Karpas-422 (cell line): ENCODE measurements at regions not wholly inside any gene's neighbourhood (a gene's known extent, or its start where the extent isn't known, plus 50 kb on each side); places are given as distances from the start of the nearest gene placed in this dataset.

ENCODE experiments used
- DNase-seq: peaks from one replicate; pipeline ENCODE4 v3.0.0-alpha.2; 2015
- H2AFZ ChIP-seq: fragments of 200-600 bp; sonication (generic); 2 replicates; pipeline ENCODE4 v1.6.1; 2014; ENCODE audit warnings: antibody characterized with exemption, low read length, mixed read lengths
- H3K27ac ChIP-seq: fragments of 200-600 bp; sonication (generic); 2 replicates; pipeline ENCODE4 v1.5.1; 2014; ENCODE audit warnings: mild to moderate bottlenecking, low read length, moderate library complexity
- H3K27me3 ChIP-seq: fragments of 200-600 bp; sonication (generic); 2 replicates; pipeline ENCODE4 v1.6.1; 2014; ENCODE audit warnings: low read length, mixed read lengths
- H3K36me3 ChIP-seq: fragments of 200-600 bp; sonication (generic); 2 replicates; pipeline ENCODE4 v1.6.1; 2014; ENCODE audit warnings: low read length, mixed read lengths; ENCODE audit not compliant: insufficient read depth
- H3K4me1 ChIP-seq: fragments of 200-600 bp; sonication (generic); 2 replicates; pipeline ENCODE4 v1.6.1; 2014; ENCODE audit warnings: mild to moderate bottlenecking, low read length, mixed read lengths
- H3K4me2 ChIP-seq: fragments of 200-600 bp; sonication (generic); 2 replicates; pipeline ENCODE4 v1.6.1; 2014; ENCODE audit warnings: low read length, low read depth, mild to moderate bottlenecking; ENCODE audit not compliant: poor library complexity, severe bottlenecking
- H3K4me3 ChIP-seq: fragments of 200-600 bp; sonication (generic); 2 replicates; pipeline ENCODE4 v1.5.1; 2014; ENCODE audit warnings: mild to moderate bottlenecking, antibody characterized with exemption, low read length, mixed read lengths
- H3K79me2 ChIP-seq: fragments of 200-600 bp; sonication (generic); 2 replicates; pipeline ENCODE4 v1.6.1; 2014; ENCODE audit warnings: mild to moderate bottlenecking, low read length, mixed read lengths
- H3K9ac ChIP-seq: fragments of 200-600 bp; sonication (generic); 2 replicates; pipeline ENCODE4 v1.6.0; 2014; ENCODE audit warnings: low read length
- H3K9me2 ChIP-seq: fragments of 200-600 bp; sonication (generic), shearing (Covaris generic); replicated peaks from 2 replicates; pipeline ENCODE4 v1.6.0; 2014; ENCODE audit warnings: mild to moderate bottlenecking, low read length, moderate library complexity; ENCODE audit not compliant: insufficient read depth
- H3K9me3 ChIP-seq: fragments of 300-700, 200-600 bp; sonication (generic); 2 replicates; pipeline ENCODE4 v1.6.1; 2014; ENCODE audit warnings: low read length, mixed read lengths
- H4K20me1 ChIP-seq: fragments of 200-600 bp; sonication (generic); 2 replicates; pipeline ENCODE4 v1.6.1; 2014; ENCODE audit warnings: mild to moderate bottlenecking, antibody characterized with exemption, low read length, low read depth; ENCODE audit not compliant: insufficient read depth

GRCh38 chr6:10194816-10195672 lies 219.8 kb downstream of the TFAP2A start:
- Histone ChIP-seq H4K20me1 (no peaks in the 10 kb centered on the region), H3K79me2 (no peaks in the 10 kb centered on the region), H3K27ac (no peak overlapping the region), H2AFZ (no peak overlapping the region), H3K9ac (no peak overlapping the region), H3K4me1 (no peaks in the 10 kb centered on the region), H3K9me3 (no peaks in the 10 kb centered on the region), H3K4me2 (no peak overlapping the region), H3K9me2 (no peaks in the 10 kb centered on the region), H3K36me3 (no peaks in the 10 kb centered on the region), H3K4me3 (no peak overlapping the region), H3K27me3 (no peaks in the 10 kb centered on the region)
- DNase-seq = no peak

DNA sequence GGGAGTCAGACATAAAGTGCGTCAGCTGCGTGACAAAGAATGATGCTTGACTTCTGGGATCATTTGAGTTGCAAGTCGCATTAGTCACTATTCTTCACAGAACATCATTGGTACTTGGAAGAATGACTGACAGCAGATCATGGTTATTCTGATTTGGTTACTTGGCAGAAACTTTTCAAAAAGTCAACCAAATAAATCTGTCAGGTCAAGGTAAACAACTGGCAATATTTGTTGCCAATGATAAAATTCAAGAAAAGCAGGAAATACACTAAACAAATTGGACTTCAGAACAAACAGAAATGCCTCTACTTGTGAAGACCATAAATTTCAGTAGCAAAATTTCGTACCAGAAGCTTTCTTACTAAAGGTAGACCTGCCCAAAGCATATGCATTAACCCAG lies 221.6 kb downstream of the TFAP2A start:
- Histone ChIP-seq H3K36me3 (no peaks in the 10 kb centered on the region), H3K4me3 (no peak overlapping the region), H3K27ac (no peak overlapping the region), H3K4me1 (no peaks in the 10 kb centered on the region), H3K79me2 (no peaks in the 10 kb centered on the region), H3K9ac (no peak overlapping the region), H3K4me2 (no peak overlapping the region), H4K20me1 (no peaks in the 10 kb centered on the region), H3K9me2 (no peaks in the 10 kb centered on the region), H3K9me3 (no peaks in the 10 kb centered on the region), H2AFZ (no peak overlapping the region), H3K27me3 (no peaks in the 10 kb centered on the region)
- DNase-seq = no peak

- Histone ChIP-seq H3K36me3 (no peaks in the 10 kb centered on the region), H3K9ac (no peak overlapping the region), H3K79me2 (no peaks in the 10 kb centered on the region), H3K27ac (no peak overlapping the region), H3K4me1 (no peaks in the 10 kb centered on the region), H3K9me2 (no peaks in the 10 kb centered on the region), H4K20me1 (no peaks in the 10 kb centered on the region), H2AFZ (no peak overlapping the region), H3K9me3 (no peaks in the 10 kb centered on the region), H3K27me3 (no peaks in the 10 kb centered on the region), H3K4me3 (no peak overlapping the region), H3K4me2 (no peak overlapping the region)
- DNase-seq = no peak
Measured at GRCh38 chr6:10190042-10190441, 224.8 kb downstream of the TFAP2A start.

DNA sequence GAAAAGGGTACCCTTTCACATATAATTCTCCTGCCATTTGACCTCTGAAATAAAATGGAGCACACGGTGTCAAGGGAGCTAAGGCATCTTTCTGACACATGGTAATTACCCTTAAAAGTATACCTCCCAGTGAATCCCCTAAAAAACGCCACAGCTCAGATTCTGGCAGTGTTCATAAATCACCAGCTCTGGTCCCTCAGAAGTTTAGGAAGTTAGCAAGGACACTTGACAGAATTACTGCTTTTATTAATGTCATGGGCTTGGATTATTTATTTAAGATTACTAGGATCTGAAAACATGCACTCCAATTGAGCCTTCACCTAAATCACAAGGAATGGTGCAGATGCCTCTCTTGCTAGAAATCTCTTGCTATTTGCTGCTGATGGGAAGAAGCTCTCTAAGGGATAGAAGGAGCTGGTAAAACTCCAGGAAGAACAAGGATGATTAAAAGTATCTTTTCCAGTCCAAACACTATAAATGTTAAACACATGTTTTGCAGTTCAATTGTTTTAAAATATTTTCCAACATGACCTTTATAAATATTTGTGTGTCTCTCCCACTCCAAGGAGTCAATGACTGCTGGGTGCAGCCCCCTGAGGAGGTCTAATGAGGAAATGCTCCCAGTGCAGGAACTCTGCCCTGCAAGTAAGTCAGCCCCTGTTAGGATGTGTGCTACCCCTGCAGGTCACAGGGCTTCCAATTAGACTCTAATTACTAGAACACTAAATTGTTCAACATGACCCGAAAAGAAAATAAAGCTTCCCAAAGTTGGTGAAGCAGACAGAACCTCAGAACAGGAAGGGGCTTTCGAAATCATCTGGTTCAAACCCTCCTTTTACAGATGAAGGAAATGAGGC lies 230.3 kb downstream of the TFAP2A start:
- Histone ChIP-seq H3K79me2 (no peaks in the 10 kb centered on the region), H4K20me1 (no peaks in the 10 kb centered on the region), H3K9ac (no peak overlapping the region), H3K9me2 (no peaks in the 10 kb centered on the region), H3K4me1 (no peaks in the 10 kb centered on the region), H3K36me3 (no peaks in the 10 kb centered on the region), H3K27ac (no peak overlapping the region), H3K4me2 (no peak overlapping the region), H3K4me3 (no peak overlapping the region), H3K27me3 (no peaks in the 10 kb centered on the region), H3K9me3 (no peaks in the 10 kb centered on the region), H2AFZ (no peak overlapping the region)
- no peak for DNase-seq

GRCh38 chr6:10180138-10181074 lies 234.5 kb downstream of the TFAP2A start:
- no peak overlapping the region for H2AFZ ChIP-seq
- no peak overlapping the region for H3K4me2 ChIP-seq
- no peak overlapping the region for H3K27ac ChIP-seq
- no peaks in the 10 kb centered on the region for H3K4me1 ChIP-seq
- H3K9me3 ChIP-seq = no peaks in the 10 kb centered on the region
- H3K27me3 ChIP-seq = no peaks in the 10 kb centered on the region
- DNase-seq = no peak
- H3K4me3 ChIP-seq = no peak overlapping the region
- H3K9ac ChIP-seq = no peak overlapping the region
- H3K36me3 ChIP-seq = no peaks in the 10 kb centered on the region
- no peaks in the 10 kb centered on the region for H3K9me2 ChIP-seq
- no peaks in the 10 kb centered on the region for H4K20me1 ChIP-seq
- H3K79me2 ChIP-seq = no peaks in the 10 kb centered on the region

GRCh38 chr6:10177704-10178103 lies 237.2 kb downstream of the TFAP2A start:
- no peak overlapping the region for H3K4me3 ChIP-seq
- no peak overlapping the region for H3K4me2 ChIP-seq
- H3K36me3 ChIP-seq = no peaks in the 10 kb centered on the region
- H3K9me3 ChIP-seq = no peaks in the 10 kb centered on the region
- H3K9ac ChIP-seq = no peak overlapping the region
- no peaks in the 10 kb centered on the region for H3K9me2 ChIP-seq
- H2AFZ ChIP-seq = no peak overlapping the region
- H3K27me3 ChIP-seq = no peaks in the 10 kb centered on the region
- H3K79me2 ChIP-seq = no peaks in the 10 kb centered on the region
- DNase-seq = no peak
- no peaks in the 10 kb centered on the region for H4K20me1 ChIP-seq
- H3K4me1 ChIP-seq = no peaks in the 10 kb centered on the region
- no peak overlapping the region for H3K27ac ChIP-seq

DNA sequence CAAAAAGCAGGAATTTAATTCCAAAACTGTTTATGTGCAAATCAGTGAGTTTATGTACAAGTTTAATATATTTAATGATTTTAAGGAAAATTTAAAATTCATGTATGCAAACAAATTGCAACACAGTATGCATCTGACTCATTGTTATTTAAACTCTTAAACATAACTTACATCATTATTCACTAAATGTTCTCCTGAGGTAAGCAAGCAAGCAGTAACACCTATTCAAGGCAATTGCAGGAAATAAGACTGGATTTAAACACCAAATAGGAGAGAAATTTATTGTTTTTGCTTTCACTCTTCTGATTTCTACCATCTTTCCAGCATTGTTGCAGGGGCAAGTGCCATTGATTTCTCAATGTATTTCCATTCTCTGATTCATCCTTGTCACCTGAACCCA lies 239.5 kb downstream of the TFAP2A start:
- H3K9ac ChIP-seq = no peak overlapping the region
- no peak overlapping the region for H3K4me2 ChIP-seq
- no peaks in the 10 kb centered on the region for H3K9me2 ChIP-seq
- no peaks in the 10 kb centered on the region for H3K27me3 ChIP-seq
- H4K20me1 ChIP-seq = no peaks in the 10 kb centered on the region
- H3K27ac ChIP-seq = no peak overlapping the region
- no peak overlapping the region for H2AFZ ChIP-seq
- H3K36me3 ChIP-seq = no peaks in the 10 kb centered on the region
- no peak for DNase-seq
- H3K4me3 ChIP-seq = no peak overlapping the region
- no peaks in the 10 kb centered on the region for H3K4me1 ChIP-seq
- H3K79me2 ChIP-seq = no peaks in the 10 kb centered on the region
- H3K9me3 ChIP-seq = no peaks in the 10 kb centered on the region
